ENCODE measurements at regions not wholly inside any gene's neighbourhood (a gene's known extent, or its start where the extent isn't known, plus 50 kb on each side); places are given as distances from the start of the nearest gene placed in this dataset.
A peak's percentile ranks its signal among the peaks of the same experiment; 100 is the strongest.
"Not testable (repeated sequence)": the region's sequence is repeated elsewhere in the genome, so short reads cannot be mapped to it uniquely, and the experiment has no call there.

DNA sequence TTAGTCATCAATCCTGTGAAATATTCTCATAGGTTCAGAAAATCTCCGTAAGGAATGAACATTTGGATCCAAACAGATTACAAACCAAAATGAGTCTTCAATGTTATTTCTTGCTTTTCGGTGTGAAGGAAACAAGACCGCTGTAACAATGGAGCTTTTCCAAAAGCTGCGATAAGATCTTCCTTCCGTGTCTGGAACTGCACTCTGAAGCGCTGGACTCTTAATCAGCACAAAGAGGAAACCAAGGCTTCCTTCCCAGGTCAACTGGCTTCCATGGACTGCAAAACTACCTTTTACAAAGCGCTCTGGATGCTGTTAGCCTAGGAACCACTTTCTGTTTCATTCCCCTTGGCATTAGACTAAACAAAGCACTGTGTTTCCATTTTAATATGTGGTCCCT is 137.9 kb upstream of the BASP1 start:
- peak in 1 of 3 donors; percentile 15 for DNase-seq (ENCODE audit: low read depth in 2 of 3, low spot score in 2 of 3)

DNA sequence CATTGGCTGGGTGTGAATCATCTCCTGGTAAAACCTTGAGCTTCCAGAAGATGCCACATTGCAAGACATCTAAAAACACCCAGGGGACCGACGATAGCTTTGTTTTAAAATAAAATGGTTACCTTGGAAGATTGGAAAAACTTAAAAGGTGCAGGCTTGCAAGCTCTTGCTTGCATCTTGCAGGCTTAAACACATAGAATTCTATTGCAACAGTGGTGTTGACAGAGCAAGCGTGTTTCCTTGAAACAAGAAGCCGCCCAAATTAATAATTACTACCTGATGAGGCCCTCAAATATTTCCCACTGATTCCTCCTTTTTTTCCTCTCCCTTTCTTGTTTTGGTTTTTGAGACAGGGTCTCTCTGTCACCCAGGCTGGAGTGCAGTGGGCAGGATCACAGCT is 137.1 kb upstream of the BASP1 start:
- DNase-seq (ENCODE audit: low read depth in 2 of 3, low spot score in 2 of 3), result no peak

DNA sequence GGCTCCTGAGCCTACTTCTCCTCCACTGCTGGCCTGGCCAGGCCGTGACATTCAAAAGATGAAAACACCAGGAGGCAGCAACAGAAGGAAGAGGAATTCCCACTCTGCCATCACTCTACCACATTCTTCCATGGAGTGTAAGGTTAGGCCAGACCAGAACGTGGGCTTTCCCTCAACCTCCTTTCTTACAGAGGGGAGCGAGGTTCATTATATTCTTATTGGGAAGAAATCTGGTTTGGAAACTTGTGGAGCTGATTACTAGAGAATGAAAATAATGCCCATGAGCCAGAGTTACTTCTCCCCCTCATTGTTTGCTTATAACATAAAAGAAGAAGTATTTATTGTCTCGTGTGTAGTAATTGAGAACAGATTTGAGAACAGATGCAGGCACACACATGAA is 136.3 kb upstream of the BASP1 start:
- no peak for DNase-seq (ENCODE audit: low read depth in 2 of 3, low spot score in 2 of 3)

DNA sequence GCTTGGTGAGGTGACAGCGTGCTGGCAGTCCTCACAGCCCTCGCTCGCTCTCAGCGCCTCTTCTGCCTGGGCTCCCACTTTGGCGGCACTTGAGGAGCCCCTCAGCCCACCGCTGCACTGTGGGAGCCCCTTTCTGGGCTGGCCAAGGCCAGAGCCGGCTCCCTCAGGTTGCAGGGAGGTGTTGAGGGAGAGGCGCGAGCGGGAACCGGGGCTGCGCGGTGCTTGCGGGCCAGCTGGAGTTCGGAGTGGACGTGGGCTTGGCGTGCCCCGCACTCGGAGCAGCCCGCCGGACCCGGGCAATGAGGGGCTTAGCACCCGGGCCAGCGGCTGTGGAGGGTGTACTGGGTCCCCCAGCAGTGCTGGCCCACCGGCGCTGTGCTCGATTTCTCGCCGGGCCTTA is 134.2 kb upstream of the BASP1 start:
- DNase-seq (ENCODE audit: low read depth in 2 of 3, low spot score in 2 of 3), result not testable (repeated sequence)

DNA sequence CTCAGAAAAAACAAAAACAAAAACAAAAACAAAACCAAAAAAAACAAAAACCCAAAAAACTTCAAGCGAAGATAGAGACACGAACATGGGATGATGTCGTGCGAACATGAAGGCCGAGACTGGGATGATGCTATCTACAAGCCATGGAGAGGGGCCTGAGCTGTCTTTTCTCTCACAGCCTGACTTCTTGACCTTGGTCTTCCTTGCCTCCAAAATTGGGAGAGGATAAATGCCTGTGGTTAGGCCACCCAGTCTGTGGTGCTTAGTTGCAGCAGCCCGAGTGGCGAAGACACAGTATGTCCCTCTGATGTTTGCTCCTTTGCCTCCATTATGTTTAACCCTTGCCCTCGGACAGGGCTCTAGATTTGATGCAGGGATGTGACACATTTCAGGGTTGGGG is 130.4 kb upstream of the BASP1 start:
- DNase-seq (ENCODE audit: low read depth in 2 of 3, low spot score in 2 of 3), result no peak

DNA sequence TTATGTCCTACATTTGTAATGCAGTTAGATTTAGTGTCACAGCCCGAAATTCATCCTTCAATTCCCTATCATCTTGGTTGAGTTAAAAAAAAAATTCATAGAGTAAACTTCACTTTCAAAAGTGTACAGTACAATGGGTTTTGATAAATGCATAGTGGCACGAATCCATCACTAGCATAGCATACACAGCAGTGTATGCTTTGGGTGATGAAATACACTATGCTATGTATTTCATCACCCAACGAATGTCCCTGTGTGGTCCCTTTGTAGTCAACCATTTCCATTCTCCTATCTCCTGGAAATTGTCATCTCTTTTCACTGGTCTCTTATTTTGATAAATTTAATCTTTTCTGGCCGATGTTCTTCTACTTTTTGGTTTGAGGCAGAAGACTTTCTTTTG is 129.4 kb upstream of the BASP1 start:
- DNase-seq (ENCODE audit: low read depth in 2 of 3, low spot score in 2 of 3), result no peak

DNA sequence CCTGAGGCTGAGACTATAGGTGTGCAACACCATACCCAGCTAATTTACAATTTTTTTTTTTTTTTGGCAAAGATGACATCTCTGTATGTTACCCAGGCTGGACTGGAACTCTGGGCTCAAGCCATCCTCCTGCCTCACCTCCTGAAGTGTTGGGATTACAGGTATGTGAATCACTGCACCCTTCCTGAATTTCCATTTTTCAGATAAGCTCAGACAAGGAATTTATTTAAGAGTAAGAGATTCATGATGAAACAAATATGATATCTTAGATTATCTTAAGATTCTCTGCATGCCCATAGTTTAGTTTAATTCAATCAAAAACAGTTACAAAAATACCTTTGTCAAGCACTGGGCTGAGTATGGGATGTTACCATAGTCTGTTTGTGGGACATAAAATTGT is 128.4 kb upstream of the BASP1 start:
- no peak for DNase-seq (ENCODE audit: low read depth in 2 of 3, low spot score in 2 of 3)

DNA sequence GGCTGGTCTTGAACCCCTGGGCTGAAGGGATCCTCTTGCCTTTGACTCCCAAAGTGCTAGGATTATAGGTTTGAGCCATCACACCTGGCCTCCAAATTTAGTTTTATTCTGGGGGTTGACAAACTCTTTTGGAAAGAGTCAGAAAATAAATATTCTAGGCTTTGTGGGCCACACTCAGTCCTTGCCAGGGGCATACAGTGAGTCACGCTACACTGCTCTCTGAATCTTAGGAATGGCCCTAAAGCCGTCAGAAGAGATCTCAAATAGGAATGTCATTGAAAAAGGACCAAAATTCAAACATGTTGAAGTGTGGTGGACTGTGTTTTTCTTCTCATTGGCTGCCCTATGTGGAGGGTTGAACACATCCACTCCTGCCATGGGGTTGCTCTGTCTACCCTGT is 127.7 kb upstream of the BASP1 start:
- DNase-seq (ENCODE audit: low read depth in 2 of 3, low spot score in 2 of 3), result no peak

DNA sequence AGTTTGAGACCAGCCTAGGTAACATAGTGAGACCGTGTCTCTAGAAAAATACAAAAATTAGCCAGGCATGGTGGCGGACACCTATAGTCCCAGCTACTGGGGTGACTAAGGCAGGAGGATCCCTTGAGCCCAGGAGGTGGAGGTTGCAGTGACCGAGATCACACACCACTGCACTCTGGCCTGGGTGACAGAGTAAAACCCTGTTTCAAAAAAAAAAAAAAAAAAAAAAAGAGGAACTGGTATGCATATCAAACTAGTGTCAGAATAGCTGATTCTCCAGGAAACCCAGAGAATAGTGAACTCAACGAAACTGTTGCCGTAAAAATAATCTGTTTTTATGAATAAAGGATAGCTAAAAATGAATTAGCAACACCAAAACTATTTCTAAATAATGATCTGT is 126.6 kb upstream of the BASP1 start:
- DNase-seq (ENCODE audit: low read depth in 2 of 3, low spot score in 2 of 3), result peak in 1 of 3 donors; percentile 60

DNA sequence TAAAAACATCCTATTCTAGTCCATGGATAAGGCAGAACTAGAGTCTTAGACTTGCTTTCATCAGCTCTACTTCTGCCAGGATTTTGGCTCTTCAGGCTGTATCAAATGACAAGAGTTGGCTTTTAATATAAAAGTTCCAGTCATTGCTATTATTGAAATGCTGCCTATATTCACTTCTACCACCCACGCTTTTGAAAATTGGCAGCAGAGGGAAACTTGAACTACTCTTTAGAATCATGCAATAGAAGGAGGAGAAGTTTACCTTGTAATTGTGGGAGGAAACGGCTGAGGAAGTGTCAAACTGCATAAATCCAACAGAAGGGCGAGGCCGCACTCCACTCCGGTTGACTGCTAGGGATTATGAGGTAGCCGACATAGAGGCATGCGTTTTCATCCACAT is 122.6 kb upstream of the BASP1 start:
- peak in 1 of 3 donors; percentile 20 for DNase-seq (ENCODE audit: low read depth in 2 of 3, low spot score in 2 of 3)

DNA sequence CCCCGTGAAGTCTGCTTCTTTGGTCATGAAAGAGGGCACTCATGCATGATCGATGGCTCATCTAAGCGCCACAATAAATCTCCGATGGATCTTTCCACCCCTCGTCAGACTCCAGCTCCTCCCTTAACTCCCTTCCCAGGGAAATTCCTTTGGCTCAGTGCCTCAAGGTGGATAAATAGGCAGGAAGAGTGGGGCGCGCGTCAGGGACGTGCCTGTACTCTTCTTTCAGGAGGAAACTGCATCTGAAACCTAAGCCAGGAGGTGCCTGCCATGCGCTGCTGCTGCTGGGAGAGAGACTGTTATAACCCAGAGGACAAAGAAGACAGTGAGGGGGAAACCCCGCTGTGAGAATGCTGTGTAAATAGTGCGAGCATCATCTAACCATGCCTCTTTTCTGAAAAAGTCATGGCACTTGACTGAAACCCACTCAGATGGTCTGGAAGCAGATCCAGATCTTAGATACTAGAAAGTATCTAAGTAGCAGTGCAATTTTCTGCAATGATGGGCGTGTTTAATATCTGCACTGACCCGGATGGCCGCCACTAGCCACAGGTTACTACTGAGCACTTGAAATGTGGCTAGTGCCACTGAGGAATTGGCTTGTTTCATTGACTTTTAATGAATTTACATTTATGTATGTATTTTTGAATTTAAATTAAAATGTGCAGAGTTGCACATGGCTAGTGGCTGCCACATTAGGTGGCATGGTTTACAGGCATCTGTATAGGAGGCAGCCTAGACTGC is 120.3 kb upstream of the BASP1 start:
- no peak for DNase-seq (ENCODE audit: low read depth in 2 of 3, low spot score in 2 of 3)

DNA sequence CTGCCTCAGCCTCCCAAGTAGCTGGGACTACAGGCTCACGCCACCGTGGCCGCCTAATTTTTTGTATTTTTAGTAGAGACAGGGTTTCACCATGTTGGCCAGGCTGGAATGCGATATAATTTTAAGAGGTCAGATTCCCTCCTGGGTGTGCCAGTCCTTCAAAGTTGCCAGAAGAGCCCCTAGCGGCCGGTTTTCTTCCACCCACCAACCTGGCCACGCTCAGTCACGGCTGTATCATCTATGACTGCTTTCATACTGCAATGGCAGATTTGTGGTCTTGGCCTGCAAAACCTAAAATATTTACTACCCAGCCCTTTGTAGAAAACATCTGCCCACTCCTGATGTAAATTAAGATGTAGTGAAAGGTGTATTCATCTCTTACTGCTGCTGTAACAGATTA is 117.5 kb upstream of the BASP1 start:
- no peak for DNase-seq (ENCODE audit: low read depth in 2 of 3, low spot score in 2 of 3)

DNA sequence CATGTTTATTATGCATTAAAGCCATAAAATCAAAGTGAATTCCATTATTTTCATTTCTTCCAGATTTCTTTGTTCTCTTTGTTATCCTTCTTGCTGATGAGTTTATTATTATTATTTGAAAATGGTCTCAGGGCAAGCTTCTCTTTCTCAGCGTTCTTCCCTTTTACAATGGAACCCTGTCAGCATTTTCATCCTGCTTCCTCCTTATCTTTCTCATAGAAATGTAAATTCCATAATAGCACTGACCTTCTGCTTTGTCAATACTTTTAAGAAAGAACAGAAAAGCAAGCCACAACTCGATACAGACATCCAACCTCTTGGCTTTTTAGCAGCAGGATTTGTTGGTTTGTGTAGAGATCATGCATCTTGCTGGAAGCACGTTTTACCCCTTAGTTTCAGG is 114.0 kb upstream of the BASP1 start:
- no peak for DNase-seq (ENCODE audit: low read depth in 2 of 3, low spot score in 2 of 3)

DNA sequence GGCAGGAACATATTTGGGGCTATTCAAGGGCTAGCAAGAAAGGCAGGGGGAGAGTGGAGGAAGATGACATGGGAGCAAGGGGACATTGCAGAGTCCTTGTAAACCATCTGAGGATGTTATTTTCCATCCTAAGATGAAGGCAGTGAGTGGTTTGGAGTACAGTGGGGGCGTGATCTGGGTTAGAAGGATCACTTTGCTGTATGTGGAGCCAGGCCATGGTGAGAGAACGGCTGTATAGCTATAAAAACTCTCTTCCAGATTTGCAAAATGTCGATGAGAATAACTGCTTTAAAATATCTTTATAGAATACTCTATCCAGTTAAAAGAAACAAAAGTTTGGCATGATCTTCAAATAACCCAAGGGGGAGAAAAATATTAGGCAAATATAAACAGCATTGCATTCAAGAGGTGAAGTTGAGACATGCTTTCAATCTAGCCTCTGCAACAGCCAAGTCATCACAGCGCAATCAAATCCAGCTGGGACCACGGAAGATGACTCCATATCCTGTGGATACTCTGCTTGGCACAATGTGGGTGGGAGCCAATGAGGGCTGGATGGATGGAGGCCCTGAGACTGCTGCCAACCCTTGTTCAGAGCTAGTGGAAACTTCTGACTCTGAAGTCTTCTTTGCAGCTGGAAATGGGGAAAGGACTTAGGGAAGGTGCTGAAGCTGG is 111.5 kb upstream of the BASP1 start:
- DNase-seq (ENCODE audit: low read depth in 2 of 3, low spot score in 2 of 3), result no peak

DNA sequence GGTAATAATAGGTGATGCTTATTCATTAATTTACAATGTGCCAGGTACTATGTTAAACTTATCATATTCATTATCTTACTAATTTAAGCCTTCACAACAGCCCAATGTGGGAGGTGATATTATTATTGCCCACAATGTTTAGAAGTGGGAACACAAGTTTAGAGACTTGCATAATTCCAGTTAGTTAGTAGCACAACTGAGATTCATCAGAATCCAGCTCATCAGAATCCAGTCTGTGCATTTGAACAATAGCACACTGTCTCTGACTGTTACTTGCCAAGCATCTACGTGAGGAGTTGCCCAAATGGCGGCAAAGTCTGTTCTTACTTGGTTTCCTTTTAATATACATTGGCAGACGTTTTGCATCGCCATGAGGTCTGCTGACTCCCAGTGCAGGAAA is 110.9 kb upstream of the BASP1 start:
- no peak for DNase-seq (ENCODE audit: low read depth in 2 of 3, low spot score in 2 of 3)

DNA sequence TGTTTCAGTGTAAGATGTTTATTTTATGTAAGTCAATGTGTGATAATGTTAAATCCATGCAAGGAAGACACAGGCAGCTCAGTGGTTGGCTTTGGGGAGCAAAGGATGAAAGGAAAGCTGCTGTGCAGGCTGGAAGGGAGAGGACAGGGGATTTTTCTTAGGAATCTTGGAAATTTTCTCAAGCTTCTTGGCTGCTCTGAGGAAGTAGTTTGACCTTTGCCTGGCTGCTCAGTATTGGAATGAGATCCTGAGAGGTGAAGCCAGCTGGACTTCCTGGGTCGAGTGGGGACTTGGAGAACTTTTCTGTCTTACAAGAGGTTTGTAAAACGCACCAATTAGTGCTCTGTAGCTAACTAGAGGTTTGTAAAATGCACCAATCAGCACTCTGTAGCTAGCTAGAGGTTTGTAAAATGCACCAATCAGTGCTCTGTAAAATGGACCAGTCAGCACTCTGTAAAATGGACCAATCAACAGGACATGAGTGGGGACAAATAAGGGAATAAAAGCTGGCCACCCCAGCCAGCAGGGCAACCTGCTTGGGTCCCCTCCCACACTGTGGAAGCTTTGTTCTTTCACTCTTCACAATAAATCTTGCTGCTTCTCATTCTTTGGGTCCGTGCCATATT is 105.2 kb upstream of the BASP1 start:
- not testable (repeated sequence) for DNase-seq (ENCODE audit: low read depth in 2 of 3, low spot score in 2 of 3)

DNA sequence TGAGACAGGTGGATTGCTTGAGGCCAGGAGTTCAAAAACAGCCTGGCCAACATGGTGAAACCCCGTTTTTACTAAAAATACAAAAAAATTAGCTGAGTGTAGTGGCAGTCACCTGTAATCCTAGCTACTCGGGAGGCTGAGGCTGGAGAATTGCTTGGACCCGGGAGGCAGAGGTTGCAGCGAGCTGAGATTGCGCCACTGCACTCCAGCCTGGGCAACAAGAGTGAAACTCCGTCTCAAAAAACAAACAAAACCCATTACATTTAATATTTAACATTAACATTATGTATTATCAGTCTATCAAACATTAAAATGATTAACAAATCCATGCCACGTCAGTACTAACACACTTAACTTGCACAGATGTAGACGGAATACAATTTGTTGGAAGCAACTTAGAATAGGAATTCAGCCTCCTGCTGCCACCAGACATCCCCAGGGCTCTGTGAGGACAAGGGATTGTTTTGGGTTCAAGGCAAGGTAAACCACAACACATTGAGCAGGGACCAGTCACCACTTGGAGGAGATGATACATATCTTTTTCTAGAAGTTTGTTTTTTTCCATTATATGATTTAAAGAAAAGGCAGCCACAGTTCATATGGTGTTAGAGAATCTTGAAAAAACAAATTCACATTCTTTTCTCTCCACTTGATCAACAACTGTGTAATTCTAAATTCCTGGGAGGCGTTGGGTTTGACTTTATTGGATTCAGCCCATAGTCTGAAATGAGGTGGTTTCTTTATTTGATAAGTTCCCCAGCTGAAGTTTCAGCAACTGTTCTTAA is 104.1 kb upstream of the BASP1 start:
- DNase-seq (ENCODE audit: low read depth in 2 of 3, low spot score in 2 of 3), result no peak

DNA sequence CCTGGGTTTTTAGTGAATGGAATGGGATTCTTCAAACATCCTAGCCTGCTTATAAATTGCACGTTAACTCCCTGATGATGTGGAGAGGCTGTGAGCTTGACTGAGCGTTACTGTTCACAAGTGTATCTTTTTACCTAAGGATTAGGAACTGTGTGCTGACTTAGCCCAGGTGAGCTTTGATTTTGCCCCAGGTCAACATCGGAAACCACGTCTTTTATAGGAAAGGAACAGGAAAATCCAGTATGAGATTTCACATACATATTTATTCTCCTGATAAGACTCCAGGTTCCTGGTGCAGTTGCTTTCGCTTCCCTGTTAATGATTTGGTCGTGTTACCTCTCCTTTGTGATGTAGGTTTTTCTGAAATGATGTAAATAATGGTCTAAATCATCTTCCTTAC is 103.2 kb upstream of the BASP1 start:
- no peak for DNase-seq (ENCODE audit: low read depth in 2 of 3, low spot score in 2 of 3)

DNA sequence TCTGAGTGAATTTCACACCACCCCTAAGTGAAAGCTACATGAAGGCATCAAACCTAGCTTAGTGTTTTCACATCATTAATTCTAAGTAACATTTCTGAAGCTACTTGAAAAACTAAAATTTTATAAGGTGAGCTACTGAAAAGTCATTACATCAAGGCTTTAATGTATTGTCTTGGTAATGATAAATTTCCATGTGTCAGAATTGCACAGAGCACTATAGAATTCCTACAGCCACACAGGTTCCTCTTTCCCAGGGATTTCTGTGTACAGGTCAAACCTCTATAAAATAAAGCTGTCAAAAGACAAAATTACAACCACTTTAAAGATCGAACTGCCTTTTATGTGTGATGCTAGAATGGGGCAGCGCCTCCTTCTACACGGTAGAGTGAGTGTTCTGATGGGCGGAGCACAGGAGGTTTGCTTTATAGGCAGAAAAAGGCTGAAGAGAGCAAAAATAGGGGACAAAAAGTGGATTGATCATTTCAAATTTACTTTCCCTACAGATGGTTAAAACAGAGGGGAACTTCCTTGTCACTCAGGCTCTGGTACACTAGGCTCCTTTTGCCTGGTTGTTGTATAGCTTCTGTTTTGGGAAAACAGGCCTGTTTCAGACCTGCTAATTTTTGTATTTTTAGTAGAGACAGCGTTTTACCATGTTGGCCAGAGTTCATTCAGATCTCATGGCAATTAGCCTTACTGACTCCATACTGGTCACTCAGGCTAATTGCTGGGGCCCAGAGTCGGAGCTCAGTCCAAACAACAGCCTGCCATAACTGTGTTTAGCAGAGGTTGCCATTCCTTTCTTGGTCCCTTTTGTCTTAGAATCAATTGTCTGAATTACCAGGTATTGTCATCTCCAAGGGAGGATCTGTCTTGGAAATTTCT is 102.5 kb upstream of the BASP1 start:
- no peak for DNase-seq (ENCODE audit: low read depth in 2 of 3, low spot score in 2 of 3)

DNA sequence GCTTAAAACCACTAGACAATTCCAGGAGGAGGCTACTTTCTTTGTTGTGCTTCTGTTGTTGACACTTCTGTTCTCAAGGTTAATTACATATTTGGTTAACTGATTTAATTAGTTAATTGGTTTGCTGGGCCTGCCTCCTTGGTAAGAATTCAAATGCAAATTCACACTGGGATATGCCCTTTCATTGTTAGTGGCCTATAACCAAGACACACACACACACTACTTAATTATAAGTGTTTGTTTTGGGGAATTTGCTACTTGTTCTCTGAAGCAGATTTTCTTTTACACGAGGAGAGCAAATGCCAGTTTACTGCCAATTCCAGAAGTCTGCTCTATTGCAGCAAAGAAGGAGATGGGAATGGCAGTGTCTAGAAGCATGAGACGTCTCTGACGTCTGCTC is 101.6 kb upstream of the BASP1 start:
- DNase-seq (ENCODE audit: low read depth in 2 of 3, low spot score in 2 of 3), result no peak

All from hematopoietic multipotent progenitor cell (in vitro differentiated cells).